ENCODE measurements at regions not wholly inside any gene's neighbourhood (a gene's known extent, or its start where the extent isn't known, plus 50 kb on each side); places are given as distances from the start of the nearest gene placed in this dataset.

GRCh38 chr7:41220266-41220665 is 482.6 kb downstream of the INHBA start:
- TF ChIP-seq POLR2A (IDR thresholded peaks at IDR 0.05) (no peak), CTCF (IDR thresholded peaks at IDR 0.05) (no peak)
